CD4-positive, alpha-beta T cell (primary cell): ENCODE measurements at regions not wholly inside any gene's neighbourhood (a gene's known extent, or its start where the extent isn't known, plus 50 kb on each side); places are given as distances from the start of the nearest gene placed in this dataset.

Source experiments
- ATAC-seq: fragments of 200-7000 bp; cut with Tn5 transposase; one replicate; pipeline ENCODE4 v1.10.0; 2022; ENCODE audit warnings: mild to moderate bottlenecking; ENCODE audit not compliant: poor library complexity
- CTCF ChIA-PET: fragments of 350-600 bp; sonication (Branson Sonifier 250); formaldehyde crosslinking; loops from one replicate; lab custom pipeline; 2021; ENCODE audit warnings: antibody characterized with exemption, inconsistent platforms; lab: Charles Lee
- POLR2A ChIA-PET: fragments of 350-600 bp; sonication (Branson Sonifier 250); formaldehyde crosslinking; loops from one replicate; lab custom pipeline; 2021; ENCODE audit warnings: antibody characterized with exemption, inconsistent platforms; lab: Charles Lee
- DNase-seq, 14 experiments: peaks; one replicate each; pipeline ENCODE4 v3.0.0-alpha.2; 2013 to 2020; ENCODE audit warnings: mixed read lengths in 2 of 14
- H3K27ac ChIP-seq, 2 donors: one replicate each; pipeline versions ENCODE4 v1.5.1 to v1.7.0; 2013; ENCODE audit warnings: low read length in 2 of 2, low read depth in 1 of 2, mild to moderate bottlenecking in 1 of 2
- H3K27me3 ChIP-seq, 2 experiments: 1 replicate in 1 of 2; 2 replicates in 1 of 2; pipeline versions ENCODE4 v1.6.1 to v1.7.0; 2013; ENCODE audit warnings: low read length in 2 of 2, control low read depth in 1 of 2, mild to moderate bottlenecking in 1 of 2, moderate library complexity in 1 of 2; ENCODE audit not compliant: insufficient read depth in 2 of 2, control insufficient read depth in 1 of 2
- H3K36me3 ChIP-seq: one replicate; pipeline ENCODE4 v1.6.1; 2013; ENCODE audit warnings: low read length, control low read depth; ENCODE audit not compliant: insufficient read depth
- H3K4me1 ChIP-seq: one replicate; pipeline ENCODE4 v1.6.1; 2013; ENCODE audit warnings: low read length, control low read depth; ENCODE audit not compliant: insufficient read depth
- H3K4me3 ChIP-seq: one replicate; pipeline ENCODE4 v1.5.1; 2013; ENCODE audit warnings: mild to moderate bottlenecking, low read length, moderate library complexity
- H3K9me3 ChIP-seq, 2 experiments: 1 replicate in 1 of 2; 2 replicates in 1 of 2; pipeline versions ENCODE4 v1.6.1 to v1.7.0; 2013; ENCODE audit warnings: low read length in 2 of 2, mild to moderate bottlenecking in 2 of 2, control low read depth in 1 of 2, moderate library complexity in 1 of 2; ENCODE audit not compliant: control insufficient read depth in 1 of 2, insufficient read depth in 1 of 2
- H3K27ac Mint-ChIP-seq: one replicate; pipeline ENCODE4 v1.8.0; 2020; ENCODE audit warnings: mixed read lengths
- H3K27me3 Mint-ChIP-seq: one replicate; pipeline ENCODE4 v1.8.0; 2021; ENCODE audit warnings: mixed read lengths
- H3K36me3 Mint-ChIP-seq: one replicate; pipeline ENCODE4 v1.8.0; 2021; ENCODE audit warnings: low read depth, mixed read lengths
- H3K4me1 Mint-ChIP-seq: one replicate; pipeline ENCODE4 v1.8.0; 2021; ENCODE audit warnings: low read depth, mixed read lengths
- H3K4me3 Mint-ChIP-seq: one replicate; pipeline ENCODE4 v1.8.0; 2020; ENCODE audit warnings: mild to moderate bottlenecking, mixed read lengths
- H3K9me3 Mint-ChIP-seq: one replicate; pipeline ENCODE4 v1.8.0; 2020; ENCODE audit warnings: mixed read lengths
- CTCF ChIP-seq: fragments of 200-600 bp; IDR thresholded peaks from one replicate; pipeline ENCODE4 v1.8.0; 2022; ENCODE audit warnings: antibody characterized with exemption, mild to moderate bottlenecking
- intact Hi-C, 2 experiments: fragments of 100-400 bp; cut with DNase I in 1 of 2; cut with micrococcal nuclease in 1 of 2; formaldehyde crosslinking; loops; one replicate each; pipeline versions ENCODE4 v1.15.1 to v1.9.0; 2023 to 2025; cut with DNase I, micrococcal nuclease

GRCh38 chr10:4306871-4307270 lies 519.1 kb upstream of the AKR1E2 start:
- H3K27me3 Mint-ChIP-seq: peaks cover 5% of the 10 kb centered on the region
- CTCF ChIA-PET: no interaction called here

GRCh38 chr10:4303045-4303444 lies 518.0 kb upstream of the KLF6 start:
- DNase-seq: no peak
- H3K27ac ChIP-seq: no peak overlapping the region
- no peak for TF ChIP-seq CTCF
- no peaks in the 10 kb centered on the region for H3K9me3 Mint-ChIP-seq
- no peak for ATAC-seq
- no peak overlapping the region for H3K4me3 Mint-ChIP-seq
- H3K9me3 ChIP-seq: no peaks in the 10 kb centered on the region
- no peak overlapping the region for H3K4me3 ChIP-seq
- ChIA-PET CTCF (no interaction called here), POLR2A (no interaction called here)
- no peaks in the 10 kb centered on the region for H3K4me1 Mint-ChIP-seq
- peaks cover 5% of the 10 kb centered on the region for H3K27me3 Mint-ChIP-seq
- no peaks in the 10 kb centered on the region for H3K27me3 ChIP-seq
- intact Hi-C loops: no loop called here
- no peaks in the 10 kb centered on the region for H3K36me3 ChIP-seq
- no peaks in the 10 kb centered on the region for H3K4me1 ChIP-seq
- H3K27ac Mint-ChIP-seq: no peak overlapping the region
- no peaks in the 10 kb centered on the region for H3K36me3 Mint-ChIP-seq

More at GRCh38 chr10:4306871-4307270, 519.1 kb upstream of the AKR1E2 start:
- H3K4me3 ChIP-seq: no peak overlapping the region
- Mint-ChIP-seq H3K9me3 (no peaks in the 10 kb centered on the region), H3K27ac (no peak overlapping the region), H3K4me3 (no peak overlapping the region), H3K36me3 (no peaks in the 10 kb centered on the region), H3K4me1 (no peaks in the 10 kb centered on the region)
- intact Hi-C loops: no loop called here
- H3K27me3 ChIP-seq: no peaks in the 10 kb centered on the region
- TF ChIP-seq CTCF: no peak
- DNase-seq (no peak), ATAC-seq (no peak)
- H3K36me3 ChIP-seq: no peaks in the 10 kb centered on the region
- H3K27ac ChIP-seq: no peak overlapping the region
- POLR2A ChIA-PET: interaction anchor here (0.6 to 1.8 kb wide), 2 partner anchors 8 to 52 kb away, joined by 3 to 4 read pairs; no protein-coding TSS in a partner anchor
- no peaks in the 10 kb centered on the region for H3K9me3 ChIP-seq
- H3K4me1 ChIP-seq: no peaks in the 10 kb centered on the region

- ATAC-seq: no peak
- Mint-ChIP-seq H3K27ac (no peak overlapping the region), H3K4me3 (no peak overlapping the region), H3K27me3 (peaks cover 5% of the 10 kb centered on the region), H3K9me3 (no peaks in the 10 kb centered on the region), H3K36me3 (no peaks in the 10 kb centered on the region), H3K4me1 (no peaks in the 10 kb centered on the region)
- Histone ChIP-seq H3K27me3 (no peaks in the 10 kb centered on the region), H3K9me3 (no peaks in the 10 kb centered on the region), H3K4me1 (no peaks in the 10 kb centered on the region), H3K4me3 (no peak overlapping the region), H3K36me3 (no peaks in the 10 kb centered on the region), H3K27ac (no peak overlapping the region)
- no peak for DNase-seq
- CTCF ChIA-PET: interaction anchor here (1.3 to 1.5 kb wide), 2 partner anchors 11 to 614 kb away, joined by 3 read pairs; no protein-coding TSS in a partner anchor
- POLR2A ChIA-PET: no interaction called here
- no peak for TF ChIP-seq CTCF
- intact Hi-C loops: no loop called here
These were observed 516.5 kb upstream of the KLF6 start for GRCh38 chr10:4301291-4302045.
